H1 (cell line): ENCODE measurements at regions not wholly inside any gene's neighbourhood (a gene's known extent, or its start where the extent isn't known, plus 50 kb on each side); places are given as distances from the start of the nearest gene placed in this dataset.

Experiments used
- CTCF ChIA-PET: fragments of 300-600 bp; sonication (Branson Sonifier 250); formaldehyde crosslinking; loops from one replicate; lab custom pipeline; 2021; ENCODE audit not compliant: partially characterized antibody; lab: Charles Lee
- POLR2A ChIA-PET: fragments of 300-600 bp; sonication (Branson Sonifier 250); formaldehyde crosslinking; loops from one replicate; lab custom pipeline; 2021; ENCODE audit warnings: inconsistent platforms; ENCODE audit not compliant: partially characterized antibody; lab: Charles Lee
- DNase-seq, 2 experiments: peaks; one replicate each; pipeline versions ENCODE4 v3.0.0 to v3.0.0-alpha.2; 2010 to 2022; ENCODE audit warnings: low spot score in 2 of 2, low read depth in 1 of 2, mixed read lengths in 1 of 2
- FAIRE-seq: peaks from 2 replicates; lab custom pipeline; 2011; peaks lifted over from hg19 to GRCh38; lab: Jason Lieb, UNC
- H2AFZ ChIP-seq: 2 replicates; pipeline ENCODE4 v1.8.1; 2012; ENCODE audit warnings: low read length, inconsistent platforms
- H2AK5ac ChIP-seq: 2 replicates; pipeline ENCODE4 v1.6.1; 2013; ENCODE audit warnings: low read depth, low read length
- H2BK120ac ChIP-seq: replicated peaks from 2 replicates; pipeline ENCODE3; 2013; ENCODE audit warnings: low read depth, low read length, inconsistent platforms
- H2BK12ac ChIP-seq: 2 replicates; pipeline ENCODE4 v1.6.1; 2013; ENCODE audit warnings: low read depth, low read length
- H2BK15ac ChIP-seq: 2 replicates; pipeline ENCODE4 v1.6.1; 2013; ENCODE audit warnings: low read length
- H2BK20ac ChIP-seq: 2 replicates; pipeline ENCODE4 v1.6.1; 2013; ENCODE audit warnings: low read length
- H2BK5ac ChIP-seq: 2 replicates; pipeline ENCODE4 v1.6.1; 2013; ENCODE audit warnings: low read depth, low read length
- H3K14ac ChIP-seq: 2 replicates; pipeline ENCODE4 v1.6.1; 2013; ENCODE audit warnings: inconsistent platforms; ENCODE audit not compliant: insufficient read length
- H3K18ac ChIP-seq: 2 replicates; pipeline ENCODE4 v1.6.1; 2013; ENCODE audit warnings: low read length; ENCODE audit errors: extremely low read depth
- H3K23ac ChIP-seq: 2 replicates; pipeline ENCODE4 v1.6.1; 2013; ENCODE audit warnings: inconsistent platforms; ENCODE audit not compliant: insufficient read length
- H3K23me2 ChIP-seq: 2 replicates; pipeline ENCODE4 v1.6.1; 2013; ENCODE audit warnings: low read depth, low read length
- H3K27ac ChIP-seq: 2 replicates; pipeline ENCODE4 v1.6.1; 2011; ENCODE audit warnings: low read depth, low read length, inconsistent platforms
- H3K27me3 ChIP-seq, 4 experiments: replicated peaks in 1 of 4; 1 replicate in 1 of 4; 2 replicates in 3 of 4; pipeline versions ENCODE4 v1.6.1 to v1.8.1; 2011 to 2013; ENCODE audit warnings: low read length in 3 of 4, mild to moderate bottlenecking in 3 of 4, inconsistent platforms in 2 of 4, mixed read lengths in 2 of 4, moderate library complexity in 1 of 4; ENCODE audit not compliant: control insufficient read depth in 3 of 4, insufficient read depth in 3 of 4; ENCODE audit errors: extremely low read depth in 1 of 4
- H3K36me3 ChIP-seq, 4 experiments: 2 replicates each; pipeline versions ENCODE4 v1.6.1 to v1.8.1; 2011 to 2013; ENCODE audit warnings: mild to moderate bottlenecking in 4 of 4, low read length in 3 of 4, moderate library complexity in 2 of 4, control low read depth in 1 of 4, inconsistent platforms in 1 of 4; ENCODE audit not compliant: insufficient read depth in 4 of 4, control insufficient read depth in 2 of 4
- H3K4ac ChIP-seq: replicated peaks from 2 replicates; pipeline ENCODE3; 2013; ENCODE audit warnings: low read length, low read depth, mixed read lengths, inconsistent platforms; ENCODE audit not compliant: insufficient read length
- H3K4me1 ChIP-seq, 4 experiments: replicated peaks in 1 of 4; 1 replicate in 1 of 4; 2 replicates in 3 of 4; pipeline versions ENCODE4 v1.6.1 to v1.8.1; 2011 to 2013; ENCODE audit warnings: low read length in 3 of 4, inconsistent platforms in 2 of 4, mixed read lengths in 1 of 4; ENCODE audit not compliant: insufficient read depth in 4 of 4, control insufficient read depth in 3 of 4
- H3K4me2 ChIP-seq, 2 experiments: 2 replicates each; pipeline versions ENCODE4 v1.6.1 to v1.8.1; 2011 to 2013; ENCODE audit warnings: low read depth in 2 of 2, low read length in 2 of 2, control low read depth in 1 of 2, inconsistent platforms in 1 of 2, mild to moderate bottlenecking in 1 of 2; ENCODE audit not compliant: insufficient read depth in 1 of 2
- H3K4me3 ChIP-seq, 4 experiments: fragments of 200-600, 300-600 bp in 1 of 4; sonication (generic), shearing (Covaris generic), sonication (Bioruptor Twin) in 1 of 4; 2 replicates each; pipeline versions ENCODE4 v1.5.1 to v1.8.1; 2011 to 2016; ENCODE audit warnings: low read length in 4 of 4, low read depth in 3 of 4, control low read depth in 2 of 4, inconsistent platforms in 2 of 4, mild to moderate bottlenecking in 2 of 4, mixed read lengths in 1 of 4, moderate library complexity in 1 of 4; ENCODE audit not compliant: insufficient read depth in 2 of 4; ENCODE audit errors: extremely low read depth in 1 of 4
- H3K56ac ChIP-seq: replicated peaks from 2 replicates; pipeline ENCODE3; 2013; ENCODE audit warnings: low read depth, mild to moderate bottlenecking, mixed read lengths, low read length, inconsistent platforms; ENCODE audit not compliant: insufficient read length
- H3K79me1 ChIP-seq: 2 replicates; pipeline ENCODE4 v1.6.1; 2013; ENCODE audit warnings: low read depth, low read length, control low read depth
- H3K79me2 ChIP-seq, 2 experiments: 2 replicates each; pipeline versions ENCODE4 v1.6.1 to v1.8.1; 2012 to 2013; ENCODE audit warnings: low read length in 2 of 2, mild to moderate bottlenecking in 2 of 2, inconsistent platforms in 1 of 2; ENCODE audit not compliant: insufficient read depth in 2 of 2, control insufficient read depth in 1 of 2
- H3K9ac ChIP-seq, 4 experiments: replicated peaks in 1 of 4; 1 replicate in 1 of 4; 2 replicates in 3 of 4; pipeline versions ENCODE4 v1.6.1 to v1.8.1; 2011 to 2013; ENCODE audit warnings: low read depth in 3 of 4, low read length in 3 of 4, control low read depth in 2 of 4, mild to moderate bottlenecking in 2 of 4, moderate library complexity in 2 of 4, inconsistent platforms in 1 of 4; ENCODE audit errors: extremely low read depth in 1 of 4
- H3K9me3 ChIP-seq, 2 experiments: 2 replicates each; pipeline versions ENCODE4 v1.6.1 to v1.8.1; 2012 to 2013; ENCODE audit warnings: mild to moderate bottlenecking in 2 of 2, moderate library complexity in 2 of 2, control low read depth in 1 of 2, inconsistent platforms in 1 of 2, low read depth in 1 of 2, low read length in 1 of 2, mixed read lengths in 1 of 2; ENCODE audit not compliant: insufficient read depth in 2 of 2
- H4K20me1 ChIP-seq, 2 experiments: replicated peaks in 1 of 2; 2 replicates each; pipeline versions ENCODE3 to v1.8.1; 2011 to 2013; ENCODE audit warnings: inconsistent platforms in 2 of 2, low read length in 2 of 2, mild to moderate bottlenecking in 1 of 2; ENCODE audit not compliant: insufficient read depth in 2 of 2, control insufficient read depth in 1 of 2
- H4K5ac ChIP-seq: 2 replicates; pipeline ENCODE4 v1.6.1; 2013; ENCODE audit warnings: low read length, low read depth, mixed read lengths, inconsistent platforms; ENCODE audit not compliant: insufficient read length
- H4K8ac ChIP-seq: 2 replicates; pipeline ENCODE4 v1.8.0; 2013; ENCODE audit warnings: mild to moderate bottlenecking, moderate library complexity, low read length, inconsistent platforms; ENCODE audit not compliant: insufficient read depth; ENCODE audit errors: extremely low read depth
- H4K91ac ChIP-seq: replicated peaks from 2 replicates; pipeline ENCODE3; 2013; ENCODE audit warnings: low read length, mixed read lengths, inconsistent platforms; ENCODE audit not compliant: insufficient read length
- BRCA1 ChIP-seq: IDR thresholded peaks from 2 replicates; pipeline ENCODE4 v1.6.1; 2012; ENCODE audit warnings: low read depth, low read length, improper control_type of control experiment
- CTBP2 ChIP-seq: IDR thresholded peaks from 2 replicates; pipeline ENCODE4 v1.7.0; 2011; ENCODE audit warnings: borderline replicate concordance, mild to moderate bottlenecking, moderate library complexity, mixed read lengths, low read length; ENCODE audit not compliant: insufficient read depth, insufficient read length
- E2F6 ChIP-seq: IDR thresholded peaks from 2 replicates; pipeline ENCODE4 v1.6.1; 2012; ENCODE audit warnings: inconsistent platforms
- EP300 ChIP-seq, 2 experiments: IDR thresholded peaks; 1 replicate in 1 of 2; 2 replicates in 1 of 2; pipeline ENCODE4 v1.6.1; 2011 to 2012; ENCODE audit warnings: low read depth in 2 of 2, low read length in 2 of 2, mild to moderate bottlenecking in 2 of 2, borderline replicate concordance in 1 of 2, inconsistent platforms in 1 of 2, moderate library complexity in 1 of 2
- GTF2F1 ChIP-seq: IDR thresholded peaks from 2 replicates; pipeline ENCODE4 v1.6.1; 2012; ENCODE audit warnings: low read depth, low read length, improper control_type of control experiment, borderline replicate concordance
- HDAC6 ChIP-seq: IDR thresholded peaks from one replicate; pipeline ENCODE4 v1.7.1; 2012; ENCODE audit warnings: low read depth, mild to moderate bottlenecking, inconsistent platforms, low read length, moderate library complexity
- JUN ChIP-seq: IDR thresholded peaks from 2 replicates; pipeline ENCODE4 v1.6.1; 2011; ENCODE audit warnings: low read depth, mild to moderate bottlenecking, improper control_type of control experiment, low read length
- POLR2AphosphoS5 ChIP-seq: IDR thresholded peaks from 2 replicates; pipeline ENCODE4 v1.6.1; 2011; ENCODE audit warnings: low read depth, low read length
- POU5F1 ChIP-seq: IDR thresholded peaks from 2 replicates; pipeline ENCODE4 v1.6.1; 2011; ENCODE audit warnings: low read depth, mild to moderate bottlenecking, low read length, moderate library complexity
- SP1 ChIP-seq: IDR thresholded peaks from 2 replicates; pipeline ENCODE4 v1.6.1; 2011; ENCODE audit warnings: low read depth, low read length
- SRF ChIP-seq: IDR thresholded peaks from 2 replicates; pipeline ENCODE4 v1.6.1; 2011; ENCODE audit warnings: mild to moderate bottlenecking, low read depth, low read length, moderate library complexity
- TCF12 ChIP-seq: IDR thresholded peaks from 2 replicates; pipeline ENCODE4 v1.6.1; 2011; ENCODE audit warnings: low read depth, mild to moderate bottlenecking, low read length
- USF2 ChIP-seq: IDR thresholded peaks from 2 replicates; pipeline ENCODE4 v1.6.1; 2011; ENCODE audit warnings: low read length, improper control_type of control experiment
- WGBS, 2 experiments: shearing (Covaris generic) in 1 of 2; methylation state at CpG; one replicate each; pipeline versions ENCODE4 v1.1.6 to v1.1.7; 2013 to 2015; ENCODE audit warnings: low lambda C conversion rate in 2 of 2, mixed read lengths in 2 of 2, inconsistent platforms in 1 of 2, low coverage in 1 of 2, missing lambda C conversion rate in 1 of 2; ENCODE audit not compliant: insufficient replicate concordance in 2 of 2, insufficient coverage in 1 of 2, insufficient read length in 1 of 2; ENCODE audit errors: extremely low coverage in 1 of 2, missing lambda C conversion rate in 1 of 2; 5-methylcytosine and 5-hydroxymethylcytosine counted together

GRCh38 chr1:238329671-238330070 is 438.9 kb upstream of the ZP4 start:
- H2AFZ ChIP-seq: no peak overlapping the region; the same call in 1 of the 2 replicates
- H2BK5ac ChIP-seq: no peak overlapping the region
- no peak overlapping the region for H2BK15ac ChIP-seq
- H4K91ac ChIP-seq: no peak overlapping the region
- POLR2A ChIA-PET: no interaction called here
- H3K79me2 ChIP-seq: no peaks in the 10 kb centered on the region
- no peak overlapping the region for H3K23ac ChIP-seq
- no peak overlapping the region for H2BK12ac ChIP-seq
- peaks cover 3 to 7% of the 10 kb centered on the region in 2 experiments; a peak in 2 of 4 replicates for H3K9me3 ChIP-seq
- no peaks in the 10 kb centered on the region for H3K27me3 ChIP-seq
- H3K27ac ChIP-seq: no peak overlapping the region
- H3K4me3 ChIP-seq: no peak overlapping the region
- no peak overlapping the region for H3K9ac ChIP-seq
- H4K20me1 ChIP-seq: no peaks in the 10 kb centered on the region
- no peak for DNase-seq
- no peak overlapping the region for H3K56ac ChIP-seq
- CTCF ChIA-PET: no interaction called here
- H3K36me3 ChIP-seq: no peaks in the 10 kb centered on the region
- H3K4ac ChIP-seq: no peak overlapping the region
- H3K14ac ChIP-seq: no peak overlapping the region
- no peaks in the 10 kb centered on the region for H3K4me1 ChIP-seq
- no peak overlapping the region for H2AK5ac ChIP-seq
- 91% methylated on average over 1 of the region's 1 CpG; no CpG with 5 or more reads in 1 of the 2 experiments for WGBS, 2 experiments
- no peak overlapping the region for H2BK120ac ChIP-seq
- H3K4me2 ChIP-seq: no peak overlapping the region
- H2BK20ac ChIP-seq: no peak overlapping the region
- H3K79me1 ChIP-seq: no peaks in the 10 kb centered on the region
- FAIRE-seq: no peak
- H3K18ac ChIP-seq: no peak overlapping the region
- no peaks in the 10 kb centered on the region for H3K23me2 ChIP-seq
- no peak overlapping the region for H4K8ac ChIP-seq
- no peak overlapping the region for H4K5ac ChIP-seq
- TF ChIP-seq HDAC6: no peak
- no peak for TF ChIP-seq SP1
- TF ChIP-seq CTBP2: no peak
- no peak for TF ChIP-seq GTF2F1
- no peak for TF ChIP-seq BRCA1
- no peak for TF ChIP-seq TCF12
- TF ChIP-seq EP300 (IDR thresholded peaks at IDR 0.05; ENCODE audit: borderline replicate concordance in 1 of 2, low read depth in 2 of 2, low read length in 2 of 2): no peak
- no peak for TF ChIP-seq SRF
- TF ChIP-seq POU5F1: no peak
- no peak for TF ChIP-seq USF2
- TF ChIP-seq POLR2AphosphoS5: no peak
- no peak for TF ChIP-seq E2F6
- no peak for TF ChIP-seq JUN
